NCI-H2196 (cell line): ENCODE measurements at regions not wholly inside any gene's neighbourhood (a gene's known extent, or its start where the extent isn't known, plus 50 kb on each side); places are given as distances from the start of the nearest gene placed in this dataset.

ENCODE experiments used
- DNase-seq: peaks from one replicate; lab custom pipeline; 2025; ENCODE audit not compliant: unreplicated experiment; lab: John Stamatoyannopoulos, UW

GRCh38 chr1:68332041-68332440 is 99.7 kb upstream of the WLS start:
- no peak for DNase-seq

- no peak for DNase-seq
Observed at GRCh38 chr1:68331117-68331865, 99.0 kb upstream of the WLS start.

GRCh38 chr1:68330391-68330790 is 98.1 kb upstream of the WLS start:
- DNase-seq = no peak

GRCh38 chr1:68329096-68329835 is 96.9 kb upstream of the WLS start:
- DNase-seq = no peak

GRCh38 chr1:68328490-68328889 is 96.2 kb upstream of the WLS start:
- DNase-seq = no peak

GRCh38 chr1:68327414-68327813 is 95.1 kb upstream of the WLS start:
- DNase-seq = no peak

- no peak for DNase-seq
Observed at GRCh38 chr1:68326481-68326880, 94.2 kb upstream of the WLS start.

GRCh38 chr1:68324316-68324715 is 92.0 kb upstream of the WLS start:
- DNase-seq = no peak

- DNase-seq = no peak
Observed at GRCh38 chr1:68322837-68323687, 90.7 kb upstream of the WLS start.

GRCh38 chr1:68322096-68322495 is 89.8 kb upstream of the WLS start:
- DNase-seq = no peak

- no peak for DNase-seq
Observed at GRCh38 chr1:68321084-68321685, 88.9 kb upstream of the WLS start.

- no peak for DNase-seq
Observed at GRCh38 chr1:68320349-68320748, 88.0 kb upstream of the WLS start.

GRCh38 chr1:68319907-68320306 is 87.6 kb upstream of the WLS start:
- no peak for DNase-seq

- DNase-seq = no peak
Observed at GRCh38 chr1:68317543-68317942, 85.2 kb upstream of the WLS start.

- DNase-seq = no peak
Observed at GRCh38 chr1:68314151-68314780, 81.9 kb upstream of the WLS start.

GRCh38 chr1:68313735-68314134 is 81.4 kb upstream of the WLS start:
- DNase-seq = peak; percentile 47

- peak; percentile 20 for DNase-seq
Observed at GRCh38 chr1:68308034-68308433, 75.7 kb upstream of the WLS start.

- no peak for DNase-seq
Observed at GRCh38 chr1:68307378-68307787, 75.1 kb upstream of the WLS start.

- peak; percentile 11 for DNase-seq
Observed at GRCh38 chr1:68301471-68302001, 69.2 kb upstream of the WLS start.

- DNase-seq = no peak
Observed at GRCh38 chr1:68294367-68295066, 62.2 kb upstream of the WLS start.
